Nephron (organoid): ENCODE measurements at regions not wholly inside any gene's neighbourhood (a gene's known extent, or its start where the extent isn't known, plus 50 kb on each side); places are given as distances from the start of the nearest gene placed in this dataset.

Source experiments
- H3K27ac Mint-ChIP-seq, 3 experiments: 2 replicates each; pipeline ENCODE4 v1.8.0; 2020; ENCODE audit warnings: mixed read lengths in 3 of 3, mild to moderate bottlenecking in 2 of 3, moderate library complexity in 1 of 3
- H3K27me3 Mint-ChIP-seq: 2 replicates; pipeline ENCODE4 v1.8.0; 2021; ENCODE audit warnings: low read depth, mild to moderate bottlenecking, moderate library complexity, mixed read lengths
- H3K36me3 Mint-ChIP-seq: 2 replicates; pipeline ENCODE4 v1.8.0; 2020; ENCODE audit warnings: low read depth, mixed read lengths
- H3K4me1 Mint-ChIP-seq: 2 replicates; pipeline ENCODE4 v1.8.0; 2020; ENCODE audit warnings: mixed read lengths
- H3K4me3 Mint-ChIP-seq, 3 experiments: 2 replicates each; pipeline ENCODE4 v1.8.0; 2020; ENCODE audit warnings: mild to moderate bottlenecking in 3 of 3, mixed read lengths in 3 of 3, moderate library complexity in 2 of 3
- H3K9me3 Mint-ChIP-seq: 2 replicates; pipeline ENCODE4 v1.8.0; 2020; ENCODE audit warnings: mixed read lengths
- TF ChIP-seq, protein P1 (sequence below), 3 experiments: fragments of 200-600 bp; sonication (generic); IDR thresholded peaks; one replicate each; pipeline ENCODE4 v1.5.0; 2021; ENCODE audit warnings: antibody characterized with exemption in 3 of 3; ENCODE audit not compliant: unreplicated experiment in 3 of 3

DNA sequence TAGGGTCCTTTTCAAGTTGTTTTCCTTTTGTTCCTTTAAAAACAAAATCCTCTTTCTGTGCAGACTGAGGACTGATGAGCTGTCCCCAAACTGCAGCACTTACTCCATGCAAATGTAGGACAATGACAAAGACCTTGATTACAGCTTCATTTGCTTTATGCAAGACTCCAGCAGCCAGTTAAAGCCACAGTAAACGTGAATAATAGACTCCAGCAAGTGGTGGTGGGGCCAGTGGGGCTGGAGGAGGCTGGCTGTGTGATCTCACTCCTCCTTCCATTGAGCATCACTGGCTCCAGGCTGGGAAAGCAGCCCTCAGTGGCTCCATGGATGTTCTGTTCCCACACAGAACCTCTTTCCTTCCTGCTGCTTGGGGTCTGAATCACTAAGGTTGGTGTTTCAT, 306.0 kb upstream of the CELF4 start:
- no peak overlapping the region for H3K4me3 Mint-ChIP-seq
- no peaks in the 10 kb centered on the region for H3K36me3 Mint-ChIP-seq
- no peaks in the 10 kb centered on the region for H3K4me1 Mint-ChIP-seq
- no peak overlapping the region for H3K27ac Mint-ChIP-seq
- no peaks in the 10 kb centered on the region for H3K27me3 Mint-ChIP-seq
- TF ChIP-seq, protein P1, sequence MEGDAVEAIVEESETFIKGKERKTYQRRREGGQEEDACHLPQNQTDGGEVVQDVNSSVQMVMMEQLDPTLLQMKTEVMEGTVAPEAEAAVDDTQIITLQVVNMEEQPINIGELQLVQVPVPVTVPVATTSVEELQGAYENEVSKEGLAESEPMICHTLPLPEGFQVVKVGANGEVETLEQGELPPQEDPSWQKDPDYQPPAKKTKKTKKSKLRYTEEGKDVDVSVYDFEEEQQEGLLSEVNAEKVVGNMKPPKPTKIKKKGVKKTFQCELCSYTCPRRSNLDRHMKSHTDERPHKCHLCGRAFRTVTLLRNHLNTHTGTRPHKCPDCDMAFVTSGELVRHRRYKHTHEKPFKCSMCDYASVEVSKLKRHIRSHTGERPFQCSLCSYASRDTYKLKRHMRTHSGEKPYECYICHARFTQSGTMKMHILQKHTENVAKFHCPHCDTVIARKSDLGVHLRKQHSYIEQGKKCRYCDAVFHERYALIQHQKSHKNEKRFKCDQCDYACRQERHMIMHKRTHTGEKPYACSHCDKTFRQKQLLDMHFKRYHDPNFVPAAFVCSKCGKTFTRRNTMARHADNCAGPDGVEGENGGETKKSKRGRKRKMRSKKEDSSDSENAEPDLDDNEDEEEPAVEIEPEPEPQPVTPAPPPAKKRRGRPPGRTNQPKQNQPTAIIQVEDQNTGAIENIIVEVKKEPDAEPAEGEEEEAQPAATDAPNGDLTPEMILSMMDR (IDR thresholded peaks at IDR 0.05; ENCODE audit: unreplicated experiment in 3 of 3), result no peak
- no peaks in the 10 kb centered on the region for H3K9me3 Mint-ChIP-seq

DNA sequence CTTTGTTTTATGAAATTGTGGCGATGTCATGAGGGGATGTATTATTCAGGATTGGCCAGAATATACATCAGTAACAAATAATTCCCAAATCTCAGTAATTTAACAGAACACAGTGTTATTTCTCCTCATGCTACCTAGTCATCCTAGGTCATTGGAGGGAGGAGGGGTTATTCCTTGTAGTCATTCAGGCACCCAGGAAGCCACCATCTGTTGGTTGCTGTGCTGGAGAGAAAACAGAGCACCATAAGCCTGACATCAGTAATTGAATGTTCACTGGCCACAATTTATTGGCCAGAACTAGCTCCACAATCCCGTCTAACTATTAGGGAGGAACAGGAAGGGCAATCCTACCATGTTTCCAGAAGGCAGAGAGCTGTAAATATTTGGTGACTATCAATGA, 303.5 kb upstream of the CELF4 start:
- Mint-ChIP-seq H3K27ac (no peak overlapping the region), H3K27me3 (peaks cover 3% of the 10 kb centered on the region), H3K4me3 (no peak overlapping the region), H3K36me3 (no peaks in the 10 kb centered on the region), H3K4me1 (no peaks in the 10 kb centered on the region), H3K9me3 (no peaks in the 10 kb centered on the region)
- TF ChIP-seq, protein P1 (IDR thresholded peaks at IDR 0.05; ENCODE audit: unreplicated experiment in 3 of 3), result no peak

DNA sequence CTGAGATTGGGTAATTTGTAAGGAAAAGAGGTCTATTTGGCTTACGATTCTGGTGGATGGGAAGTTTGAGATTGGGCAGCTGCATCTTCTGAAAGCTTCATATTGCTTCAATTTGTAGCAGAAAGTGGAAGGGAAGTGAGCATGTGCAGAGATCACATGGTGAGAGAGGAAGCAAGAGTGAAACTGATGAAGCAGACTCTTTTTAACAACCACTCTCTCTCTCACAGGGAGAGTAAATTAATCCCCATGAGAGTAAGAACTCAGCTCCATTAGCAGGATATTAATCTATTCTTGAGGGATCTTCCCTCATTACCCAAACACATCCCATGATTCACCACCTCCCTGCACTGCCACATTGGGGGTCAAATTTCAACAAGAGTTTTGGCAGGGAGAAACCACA, 298.5 kb upstream of the CELF4 start:
- Mint-ChIP-seq H3K27ac (no peak overlapping the region), H3K4me3 (no peak overlapping the region), H3K36me3 (no peaks in the 10 kb centered on the region), H3K9me3 (no peaks in the 10 kb centered on the region), H3K4me1 (no peaks in the 10 kb centered on the region), H3K27me3 (peaks cover 3% of the 10 kb centered on the region)
- TF ChIP-seq, protein P1 (IDR thresholded peaks at IDR 0.05; ENCODE audit: unreplicated experiment in 3 of 3), result no peak

DNA sequence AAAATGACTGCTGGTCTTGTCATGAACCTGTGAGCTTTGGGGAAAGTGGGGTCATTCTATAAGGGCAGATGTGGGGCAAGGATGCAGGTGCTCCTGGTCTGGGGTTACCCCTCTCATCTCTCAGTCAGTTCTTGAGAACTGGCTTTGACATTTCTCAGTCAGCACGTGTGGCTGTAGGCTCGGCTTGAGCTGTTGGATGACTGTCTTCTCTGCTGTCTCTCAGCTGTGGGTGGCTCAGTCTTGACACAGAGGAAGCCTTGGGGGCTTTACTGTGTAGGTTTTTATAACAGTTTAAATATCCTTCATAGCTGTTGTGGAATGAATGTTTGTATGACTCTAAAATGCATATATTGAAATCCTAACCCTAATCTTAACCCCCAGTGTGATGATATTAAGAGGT, 296.4 kb upstream of the CELF4 start:
- no peaks in the 10 kb centered on the region for H3K36me3 Mint-ChIP-seq
- peaks cover 4% of the 10 kb centered on the region for H3K9me3 Mint-ChIP-seq
- no peak overlapping the region for H3K4me3 Mint-ChIP-seq
- H3K4me1 Mint-ChIP-seq, result no peaks in the 10 kb centered on the region
- TF ChIP-seq, protein P1 (IDR thresholded peaks at IDR 0.05; ENCODE audit: unreplicated experiment in 3 of 3), result no peak
- H3K27ac Mint-ChIP-seq, result no peak overlapping the region
- H3K27me3 Mint-ChIP-seq, result peaks cover 3% of the 10 kb centered on the region

DNA sequence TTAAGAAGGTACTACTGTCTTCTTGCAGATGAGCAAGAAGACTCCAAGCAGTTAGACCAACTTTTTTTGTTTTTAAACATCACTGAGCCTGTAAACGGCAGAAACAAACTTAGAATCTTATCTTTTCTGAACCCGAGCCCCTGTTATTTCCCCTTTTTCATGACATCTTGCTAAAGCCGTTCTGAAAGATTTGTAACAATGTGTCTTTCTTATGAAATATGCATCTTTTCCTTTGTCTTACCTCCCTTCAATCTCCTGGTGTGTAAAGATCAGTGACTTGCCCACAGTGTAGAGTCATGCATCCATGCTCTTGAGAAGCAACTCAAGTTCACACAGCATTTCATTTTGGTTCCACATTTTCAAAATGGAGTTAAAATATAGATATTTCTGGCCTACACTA, 288.8 kb upstream of the CELF4 start:
- Mint-ChIP-seq H3K27me3 (peaks cover 18% of the 10 kb centered on the region), H3K36me3 (no peaks in the 10 kb centered on the region), H3K9me3 (peaks cover 12% of the 10 kb centered on the region), H3K27ac (no peak overlapping the region), H3K4me3 (no peak overlapping the region), H3K4me1 (no peaks in the 10 kb centered on the region)
- TF ChIP-seq, protein P1 (IDR thresholded peaks at IDR 0.05; ENCODE audit: unreplicated experiment in 3 of 3), result no peak

DNA sequence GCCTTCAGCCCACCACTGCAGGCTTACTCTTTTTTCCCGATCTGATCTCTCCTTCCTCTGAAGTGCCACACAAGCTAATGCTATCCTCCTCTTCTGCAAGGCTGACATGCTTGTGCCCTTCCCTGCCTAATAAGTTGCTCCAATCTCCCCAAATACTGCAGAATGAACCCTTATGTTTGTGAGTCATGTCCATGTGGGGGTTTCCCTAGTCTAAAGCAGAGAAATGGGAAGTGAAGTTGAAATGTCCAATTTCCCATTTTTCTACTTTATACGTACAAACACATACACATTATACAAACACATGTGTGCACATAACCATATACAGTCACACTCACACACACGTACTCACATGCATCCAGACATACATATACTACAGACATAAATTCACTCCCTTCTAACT, 288.1 kb upstream of the CELF4 start:
- no peak overlapping the region for H3K27ac Mint-ChIP-seq
- H3K4me1 Mint-ChIP-seq, result no peaks in the 10 kb centered on the region
- H3K4me3 Mint-ChIP-seq, result no peak overlapping the region
- no peaks in the 10 kb centered on the region for H3K36me3 Mint-ChIP-seq
- H3K27me3 Mint-ChIP-seq, result peaks cover 18% of the 10 kb centered on the region
- TF ChIP-seq, protein P1 (IDR thresholded peaks at IDR 0.05; ENCODE audit: unreplicated experiment in 3 of 3), result no peak
- H3K9me3 Mint-ChIP-seq, result peaks cover 12% of the 10 kb centered on the region
